ENCODE measurements at regions not wholly inside any gene's neighbourhood (a gene's known extent, or its start where the extent isn't known, plus 50 kb on each side); places are given as distances from the start of the nearest gene placed in this dataset.
"Not testable (repeated sequence)": the region's sequence is repeated elsewhere in the genome, so short reads cannot be mapped to it uniquely, and the experiment has no call there.

DNA sequence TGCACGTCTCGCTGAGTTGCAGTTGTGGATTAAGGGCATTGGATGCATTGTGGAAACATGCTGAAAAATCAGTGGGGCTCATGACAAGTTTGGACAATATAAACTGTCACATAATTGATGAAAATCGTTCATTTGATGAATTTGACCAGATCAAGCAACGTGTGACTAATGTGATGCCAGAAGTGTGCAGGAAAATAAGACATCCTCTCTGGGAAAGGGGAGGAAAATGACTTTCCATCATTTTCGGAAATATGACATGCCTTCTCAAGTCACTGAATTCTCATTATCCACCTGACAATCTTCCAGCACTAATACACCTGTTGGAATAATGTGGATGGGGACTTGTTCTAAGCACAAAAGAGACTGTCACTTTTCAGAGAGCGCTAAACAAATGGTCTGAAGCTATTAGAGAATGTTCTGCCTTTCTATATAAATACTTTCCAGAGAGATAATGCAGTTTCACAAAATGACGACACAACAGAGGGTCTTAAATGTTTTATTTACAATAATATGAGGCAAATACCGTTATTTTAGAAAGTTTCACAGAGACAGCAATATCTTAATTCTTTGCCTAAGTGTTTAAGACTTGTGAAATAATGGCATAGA lies 1741.9 kb upstream of the RAG2 start (continued):
- TF ChIP-seq, protein P1, sequence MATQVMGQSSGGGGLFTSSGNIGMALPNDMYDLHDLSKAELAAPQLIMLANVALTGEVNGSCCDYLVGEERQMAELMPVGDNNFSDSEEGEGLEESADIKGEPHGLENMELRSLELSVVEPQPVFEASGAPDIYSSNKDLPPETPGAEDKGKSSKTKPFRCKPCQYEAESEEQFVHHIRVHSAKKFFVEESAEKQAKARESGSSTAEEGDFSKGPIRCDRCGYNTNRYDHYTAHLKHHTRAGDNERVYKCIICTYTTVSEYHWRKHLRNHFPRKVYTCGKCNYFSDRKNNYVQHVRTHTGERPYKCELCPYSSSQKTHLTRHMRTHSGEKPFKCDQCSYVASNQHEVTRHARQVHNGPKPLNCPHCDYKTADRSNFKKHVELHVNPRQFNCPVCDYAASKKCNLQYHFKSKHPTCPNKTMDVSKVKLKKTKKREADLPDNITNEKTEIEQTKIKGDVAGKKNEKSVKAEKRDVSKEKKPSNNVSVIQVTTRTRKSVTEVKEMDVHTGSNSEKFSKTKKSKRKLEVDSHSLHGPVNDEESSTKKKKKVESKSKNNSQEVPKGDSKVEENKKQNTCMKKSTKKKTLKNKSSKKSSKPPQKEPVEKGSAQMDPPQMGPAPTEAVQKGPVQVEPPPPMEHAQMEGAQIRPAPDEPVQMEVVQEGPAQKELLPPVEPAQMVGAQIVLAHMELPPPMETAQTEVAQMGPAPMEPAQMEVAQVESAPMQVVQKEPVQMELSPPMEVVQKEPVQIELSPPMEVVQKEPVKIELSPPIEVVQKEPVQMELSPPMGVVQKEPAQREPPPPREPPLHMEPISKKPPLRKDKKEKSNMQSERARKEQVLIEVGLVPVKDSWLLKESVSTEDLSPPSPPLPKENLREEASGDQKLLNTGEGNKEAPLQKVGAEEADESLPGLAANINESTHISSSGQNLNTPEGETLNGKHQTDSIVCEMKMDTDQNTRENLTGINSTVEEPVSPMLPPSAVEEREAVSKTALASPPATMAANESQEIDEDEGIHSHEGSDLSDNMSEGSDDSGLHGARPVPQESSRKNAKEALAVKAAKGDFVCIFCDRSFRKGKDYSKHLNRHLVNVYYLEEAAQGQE (IDR thresholded peaks at IDR 0.05; ENCODE audit: low read depth): no peak
- TF ChIP-seq FOSL1 (IDR thresholded peaks at IDR 0.05; ENCODE audit: low read depth): no peak

DNA sequence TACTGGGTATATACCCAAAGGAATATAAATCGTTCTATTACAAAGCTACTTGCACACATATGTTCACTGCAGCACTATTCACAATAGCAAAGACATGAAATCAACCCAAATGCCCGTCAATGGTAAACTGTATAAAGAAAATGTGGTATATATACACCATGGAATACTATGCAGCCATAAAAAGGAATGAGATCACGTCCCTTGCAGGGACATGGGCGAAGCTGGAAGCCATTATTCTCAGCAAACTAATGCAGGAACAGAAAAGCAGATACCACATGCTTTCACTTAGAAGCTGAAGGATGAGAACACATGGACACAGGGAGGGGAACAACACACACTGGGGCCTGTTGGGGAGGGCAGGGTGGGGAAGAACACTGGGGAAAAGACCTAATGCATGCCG lies 1740.0 kb upstream of the RAG2 start:
- H3K27ac ChIP-seq (ENCODE audit: low read depth, low read length); ATAC-seq; H3K9me3 ChIP-seq (ENCODE audit: control insufficient read depth in 1 of 2, insufficient read depth in 1 of 2, low read depth in 1 of 2, low read length in 2 of 2); H4K20me1 ChIP-seq (ENCODE audit: insufficient read depth); DNase-seq (ENCODE audit: low read depth, low spot score); H3K9ac ChIP-seq (ENCODE audit: low read length); H3K79me2 ChIP-seq (ENCODE audit: insufficient read depth, low read length); BruUV-seq (replicated peaks); H3K4me1 ChIP-seq (ENCODE audit: control insufficient read depth in 1 of 2, insufficient read depth in 2 of 2, low read length in 2 of 2); CTCF ChIA-PET; intact Hi-C loops (cut with micrococcal nuclease); H3K36me3 ChIP-seq (ENCODE audit: control insufficient read depth in 1 of 2, insufficient read depth in 2 of 2, low read length in 2 of 2); H3K27me3 ChIP-seq (ENCODE audit: insufficient read depth, low read length); RAD21 ChIA-PET (ENCODE audit: low non-redundant PET in 1 of 2, low total read pairs in 2 of 2, uncharacterized antibody in 2 of 2, unreplicated experiment in 2 of 2); H3K4me3 ChIP-seq (replicated peaks in 1 of 2; ENCODE audit: low read depth in 1 of 2, low read length in 2 of 2); H3K4me2 ChIP-seq (ENCODE audit: low read length); H3K9me2 ChIP-seq (ENCODE audit: insufficient read depth); H2AFZ ChIP-seq (ENCODE audit: low read depth, low read length, poor library complexity, severe bottlenecking); POLR2A ChIA-PET: not testable (repeated sequence)

DNA sequence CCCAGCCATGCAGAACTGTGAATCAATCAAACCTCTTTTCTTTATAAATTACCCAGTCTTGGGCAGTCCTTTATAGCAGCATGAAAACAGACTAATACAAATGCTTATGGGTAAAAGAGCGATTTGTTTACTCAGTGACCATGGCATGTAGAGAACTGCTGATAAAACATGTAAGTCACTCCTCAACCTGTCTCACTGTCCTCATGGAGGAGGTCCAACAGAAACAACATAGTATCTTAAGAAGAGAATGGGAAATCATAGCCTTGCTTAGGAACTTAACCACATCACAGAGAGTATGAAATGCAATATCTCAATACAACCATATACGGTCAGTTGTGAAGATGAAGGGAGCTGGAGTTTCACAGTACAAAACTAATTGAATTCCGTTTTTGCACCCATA lies 1734.0 kb upstream of the RAG2 start:
- H3K4me3 ChIP-seq (replicated peaks in 1 of 2; ENCODE audit: low read depth in 1 of 2, low read length in 2 of 2): no peak overlapping the region
- ChIA-PET POLR2A (no interaction called here), CTCF (no interaction called here), RAD21 (ENCODE audit: low non-redundant PET in 1 of 2, low total read pairs in 2 of 2, uncharacterized antibody in 2 of 2, unreplicated experiment in 2 of 2) (no interaction called here)
- H3K27ac ChIP-seq (ENCODE audit: low read depth, low read length): no peak overlapping the region
- no peaks in the 10 kb centered on the region for H3K79me2 ChIP-seq (ENCODE audit: insufficient read depth, low read length)
- no peak for ATAC-seq
- no peak for DNase-seq (ENCODE audit: low read depth, low spot score)
- intact Hi-C loops (cut with micrococcal nuclease): no loop called here
- no peaks in the 10 kb centered on the region for H3K9me2 ChIP-seq (ENCODE audit: insufficient read depth)
- peaks cover 0 to 6% of the 10 kb centered on the region in 2 experiments; a peak in 2 of 4 replicates for H3K9me3 ChIP-seq (ENCODE audit: control insufficient read depth in 1 of 2, insufficient read depth in 1 of 2, low read depth in 1 of 2, low read length in 2 of 2)
- no peaks in the 10 kb centered on the region for H3K36me3 ChIP-seq (ENCODE audit: control insufficient read depth in 1 of 2, insufficient read depth in 2 of 2, low read length in 2 of 2)
- TF ChIP-seq ZNF274 (IDR thresholded peaks at IDR 0.05; ENCODE audit: low read depth, low read length) (no peak), SIN3A (IDR thresholded peaks at IDR 0.05; ENCODE audit: low read depth) (no peak), SP1 (IDR thresholded peaks at IDR 0.05; ENCODE audit: low read depth) (no peak), ELF1 (IDR thresholded peaks at IDR 0.05; ENCODE audit: borderline replicate concordance, low read depth) (no peak), JUND (IDR thresholded peaks at IDR 0.05) (no peak)
- TF ChIP-seq, protein P2, sequence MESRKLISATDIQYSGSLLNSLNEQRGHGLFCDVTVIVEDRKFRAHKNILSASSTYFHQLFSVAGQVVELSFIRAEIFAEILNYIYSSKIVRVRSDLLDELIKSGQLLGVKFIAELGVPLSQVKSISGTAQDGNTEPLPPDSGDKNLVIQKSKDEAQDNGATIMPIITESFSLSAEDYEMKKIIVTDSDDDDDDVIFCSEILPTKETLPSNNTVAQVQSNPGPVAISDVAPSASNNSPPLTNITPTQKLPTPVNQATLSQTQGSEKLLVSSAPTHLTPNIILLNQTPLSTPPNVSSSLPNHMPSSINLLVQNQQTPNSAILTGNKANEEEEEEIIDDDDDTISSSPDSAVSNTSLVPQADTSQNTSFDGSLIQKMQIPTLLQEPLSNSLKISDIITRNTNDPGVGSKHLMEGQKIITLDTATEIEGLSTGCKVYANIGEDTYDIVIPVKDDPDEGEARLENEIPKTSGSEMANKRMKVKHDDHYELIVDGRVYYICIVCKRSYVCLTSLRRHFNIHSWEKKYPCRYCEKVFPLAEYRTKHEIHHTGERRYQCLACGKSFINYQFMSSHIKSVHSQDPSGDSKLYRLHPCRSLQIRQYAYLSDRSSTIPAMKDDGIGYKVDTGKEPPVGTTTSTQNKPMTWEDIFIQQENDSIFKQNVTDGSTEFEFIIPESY (IDR thresholded peaks at IDR 0.05; ENCODE audit: extremely low read depth, insufficient replicate concordance, low read length): no peak
- no TSS peak for BruUV-seq (replicated peaks)
- no peak overlapping the region for H2AFZ ChIP-seq (ENCODE audit: low read depth, low read length, poor library complexity, severe bottlenecking)
- H4K20me1 ChIP-seq (ENCODE audit: insufficient read depth): no peaks in the 10 kb centered on the region
- H3K4me2 ChIP-seq (ENCODE audit: low read length): no peak overlapping the region
- H3K9ac ChIP-seq (ENCODE audit: low read length): no peak overlapping the region
- H3K27me3 ChIP-seq (ENCODE audit: insufficient read depth, low read length): no peaks in the 10 kb centered on the region
- H3K4me1 ChIP-seq (ENCODE audit: control insufficient read depth in 1 of 2, insufficient read depth in 2 of 2, low read length in 2 of 2): no peaks in the 10 kb centered on the region
